HG03196 (cell line): ENCODE measurements at regions not wholly inside any gene's neighbourhood (a gene's known extent, or its start where the extent isn't known, plus 50 kb on each side); places are given as distances from the start of the nearest gene placed in this dataset.

Source experiments
- ATAC-seq: cut with Tn5 transposase; IDR thresholded peaks from one replicate; pipeline ENCODE4 v1.9.1; 2021; ENCODE audit not compliant: unreplicated experiment

DNA sequence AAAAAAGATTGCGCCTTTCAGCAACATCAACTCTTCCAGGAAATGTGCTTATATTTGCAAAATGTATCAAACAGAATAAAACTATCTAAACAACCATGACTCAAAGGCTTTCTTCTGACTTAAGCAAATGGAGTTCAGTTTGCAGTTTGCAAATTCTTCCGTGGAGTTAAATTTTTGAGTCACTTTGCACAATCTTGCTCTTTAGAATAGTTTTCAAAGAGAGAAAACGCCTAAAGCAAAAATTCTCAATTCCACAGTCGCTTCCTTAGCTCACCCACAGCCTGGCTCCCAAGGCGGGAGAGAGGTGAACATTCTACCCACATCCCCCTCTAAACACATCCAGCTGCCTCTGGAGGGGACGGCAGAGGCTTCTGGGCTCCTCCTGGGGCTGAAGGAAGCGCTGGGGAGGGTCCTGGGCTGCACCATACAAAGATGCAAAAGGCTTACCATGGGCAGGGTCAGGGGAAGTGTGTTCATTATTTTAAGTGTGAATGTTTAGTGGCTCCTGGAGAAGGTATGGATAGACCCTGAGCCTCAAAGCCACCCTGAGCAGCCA lies 1487.3 kb downstream of the TBC1D22A start:
- no peak for ATAC-seq

GRCh38 chr22:48248901-48249455 lies 1486.5 kb downstream of the TBC1D22A start:
- no peak for ATAC-seq

- no peak for ATAC-seq
Measured at GRCh38 chr22:48247829-48248228, 1485.4 kb downstream of the TBC1D22A start.

DNA sequence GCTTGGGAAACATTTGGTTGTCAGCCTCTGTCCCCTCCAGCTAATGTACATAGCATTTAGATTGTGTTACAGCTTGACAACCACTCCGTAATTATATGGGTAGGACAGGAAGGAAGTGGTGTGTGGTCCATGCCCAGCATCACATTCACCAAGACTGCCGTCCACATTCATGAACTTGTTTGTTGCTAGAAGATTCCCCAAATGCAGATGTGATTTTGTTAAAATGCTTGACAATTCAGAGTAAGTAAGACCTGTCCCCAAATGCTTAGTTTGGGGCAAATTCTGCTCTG lies 1482.7 kb downstream of the TBC1D22A start:
- no peak for ATAC-seq

DNA sequence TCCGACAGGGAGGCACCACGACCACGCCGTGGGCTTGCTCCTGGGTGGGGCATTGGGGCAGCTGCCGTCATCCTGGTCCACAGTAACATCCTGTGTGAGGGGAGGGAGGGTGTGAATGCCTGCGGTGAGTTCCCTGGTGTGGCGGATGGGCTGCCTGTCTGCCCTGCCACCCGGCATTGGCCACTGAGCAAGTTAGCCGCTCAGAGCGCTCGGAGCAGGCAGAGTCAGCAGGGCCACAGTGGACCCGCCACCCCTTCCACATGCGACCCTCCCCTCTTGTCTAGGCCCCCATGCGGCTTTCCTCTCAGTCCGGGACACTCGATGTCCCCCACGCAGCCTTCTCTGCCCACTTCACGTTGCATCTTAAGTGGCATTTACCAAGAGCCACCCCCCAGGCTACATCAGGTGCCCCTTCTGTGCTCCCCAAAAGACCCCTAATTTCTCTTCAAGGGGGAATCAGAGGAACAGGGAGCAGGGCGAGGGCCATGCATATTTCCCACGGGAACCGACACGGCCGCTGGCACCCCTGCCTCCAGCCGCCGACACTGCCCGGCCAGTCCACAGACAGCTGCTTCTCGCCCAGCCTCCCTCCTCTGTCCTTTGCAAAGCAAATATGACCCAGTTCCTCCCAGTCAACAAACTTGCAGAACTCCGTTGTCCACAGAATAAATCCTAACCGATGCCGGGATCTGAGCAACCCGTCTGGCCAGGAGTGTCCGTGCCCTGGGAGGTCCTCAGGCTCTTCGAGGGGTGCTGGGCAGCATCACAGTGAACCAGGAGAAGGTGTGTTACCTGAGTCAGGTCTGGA lies 1482.1 kb downstream of the TBC1D22A start:
- ATAC-seq = no peak

GRCh38 chr22:48242461-48242864 lies 1480.0 kb downstream of the TBC1D22A start:
- no peak for ATAC-seq

DNA sequence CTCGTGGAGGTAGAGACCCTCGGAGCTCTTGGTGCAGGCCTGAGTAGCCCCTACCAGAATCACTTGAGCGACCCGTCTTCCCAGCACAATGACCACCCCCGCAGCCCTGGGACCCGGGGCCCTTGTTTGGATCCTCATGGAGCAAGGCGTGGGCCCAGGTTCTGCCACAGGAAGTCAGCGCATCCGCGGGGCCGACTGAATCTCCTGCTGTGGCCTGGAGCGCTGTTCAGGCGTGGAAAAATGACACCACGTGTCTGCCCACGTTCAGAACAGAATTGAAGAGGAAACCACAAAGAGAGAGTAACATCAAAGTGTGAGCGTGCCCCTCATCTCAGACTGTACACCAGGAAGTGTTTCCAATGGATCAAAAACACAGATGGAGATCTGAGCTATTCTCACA lies 1479.2 kb downstream of the TBC1D22A start:
- ATAC-seq = no peak

DNA sequence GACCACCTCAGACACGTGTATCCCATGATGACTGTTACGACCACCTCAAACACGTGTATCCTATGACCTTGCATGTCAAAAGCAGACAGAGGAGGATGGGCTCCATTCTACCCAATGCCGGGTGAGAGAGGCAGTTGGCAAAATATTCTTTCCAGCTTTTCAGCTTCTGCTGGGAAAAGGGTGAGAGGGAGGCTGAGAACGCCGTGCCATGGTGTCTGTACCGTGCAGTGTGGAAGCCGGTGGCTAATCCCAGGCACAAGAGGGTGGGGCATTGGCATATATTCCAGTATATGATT lies 1478.4 kb downstream of the TBC1D22A start:
- ATAC-seq = no peak

GRCh38 chr22:48240148-48240934 lies 1477.9 kb downstream of the TBC1D22A start:
- ATAC-seq = no peak

- no peak for ATAC-seq
Measured at GRCh38 chr22:48239461-48240147, 1477.2 kb downstream of the TBC1D22A start.

DNA sequence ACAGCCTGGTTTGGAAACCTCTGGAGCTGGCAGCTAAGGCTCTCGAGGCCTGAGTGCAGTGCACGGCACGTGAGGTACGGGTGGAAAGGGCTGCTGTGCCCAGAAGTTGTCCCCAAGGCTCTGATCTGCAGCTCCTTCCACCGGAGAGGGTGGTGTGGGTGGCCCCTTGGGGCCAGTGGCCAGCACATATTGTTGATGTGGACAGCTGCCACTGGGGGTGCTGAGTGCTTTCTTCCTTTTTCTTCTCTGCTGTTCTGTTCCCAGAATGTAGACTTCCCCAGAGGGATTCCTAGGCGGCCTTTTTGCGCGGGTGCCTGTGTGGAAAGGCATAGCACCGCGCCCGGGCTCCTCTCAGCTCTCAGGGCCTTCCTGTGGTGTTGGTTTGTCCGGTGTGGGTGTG lies 1476.5 kb downstream of the TBC1D22A start:
- ATAC-seq = no peak

DNA sequence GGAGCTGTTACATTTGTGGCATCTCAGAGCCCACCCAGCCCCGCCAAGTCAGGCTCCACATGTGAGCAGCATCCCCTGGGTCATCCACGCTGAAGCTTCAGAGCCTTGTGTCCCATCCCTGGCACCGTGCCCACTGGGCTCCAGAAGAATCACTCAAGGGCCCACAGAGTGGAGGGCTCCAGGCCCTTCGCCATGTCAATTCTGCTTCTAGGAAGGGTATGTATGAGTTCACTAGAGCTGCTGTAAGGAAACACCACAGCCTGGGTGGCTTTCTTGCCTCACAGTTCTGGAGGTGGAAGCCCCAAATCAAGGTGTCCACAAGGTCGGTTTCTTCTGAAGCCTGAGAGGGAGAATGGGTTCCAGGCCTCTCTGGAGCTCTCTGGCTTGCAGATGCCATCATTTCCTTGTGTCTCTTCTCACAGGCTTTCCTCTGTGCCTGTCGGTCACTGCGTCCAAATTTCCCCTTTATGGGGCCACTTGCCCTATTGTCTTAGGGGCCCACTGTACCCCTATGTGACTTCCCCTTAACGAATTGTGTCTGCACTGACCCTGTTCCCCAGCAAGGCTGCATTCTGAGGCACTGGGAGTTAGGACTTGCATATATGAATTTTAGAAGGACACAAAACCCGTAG lies 1476.0 kb downstream of the TBC1D22A start:
- no peak for ATAC-seq

GRCh38 chr22:48237466-48238283 lies 1475.2 kb downstream of the TBC1D22A start:
- no peak for ATAC-seq

DNA sequence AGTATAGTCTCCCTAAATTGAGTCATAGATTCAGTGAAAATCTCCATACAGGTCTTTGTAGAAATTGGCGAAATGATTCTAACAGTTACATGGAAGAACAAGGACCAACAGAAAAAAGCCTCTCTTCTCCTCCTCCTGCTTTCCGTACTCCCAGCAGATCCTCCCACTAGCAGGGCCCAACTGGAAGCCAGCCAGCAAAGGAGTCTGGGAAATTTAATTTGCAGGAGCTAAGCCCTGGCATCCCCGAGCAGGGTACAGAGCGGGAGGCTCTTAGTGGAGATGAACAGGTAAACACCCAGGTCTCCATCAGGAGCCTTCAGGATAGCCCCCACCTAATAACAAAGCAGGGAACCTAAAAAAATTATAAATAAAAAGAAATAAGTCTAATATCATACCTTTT lies 1473.8 kb downstream of the TBC1D22A start:
- ATAC-seq = no peak

DNA sequence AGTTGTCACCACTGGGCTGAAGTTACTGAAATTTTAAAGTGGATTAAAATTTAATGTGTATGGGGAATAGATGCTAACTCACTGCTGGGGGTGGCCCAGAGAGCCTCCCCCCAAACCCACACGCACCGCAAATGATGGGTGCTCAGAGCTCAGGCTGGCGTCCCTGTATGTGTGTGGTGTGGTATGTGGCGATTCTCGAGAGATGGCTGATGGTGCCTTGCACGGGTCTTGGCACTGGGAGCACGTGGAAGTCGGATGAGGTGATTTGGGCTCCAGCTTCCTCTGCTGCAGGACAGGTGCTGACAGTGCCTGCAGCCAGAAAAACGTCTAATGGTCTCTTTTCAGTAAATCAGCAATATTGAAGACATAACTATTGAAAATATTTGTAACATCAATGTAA lies 1473.3 kb downstream of the TBC1D22A start:
- no peak for ATAC-seq

DNA sequence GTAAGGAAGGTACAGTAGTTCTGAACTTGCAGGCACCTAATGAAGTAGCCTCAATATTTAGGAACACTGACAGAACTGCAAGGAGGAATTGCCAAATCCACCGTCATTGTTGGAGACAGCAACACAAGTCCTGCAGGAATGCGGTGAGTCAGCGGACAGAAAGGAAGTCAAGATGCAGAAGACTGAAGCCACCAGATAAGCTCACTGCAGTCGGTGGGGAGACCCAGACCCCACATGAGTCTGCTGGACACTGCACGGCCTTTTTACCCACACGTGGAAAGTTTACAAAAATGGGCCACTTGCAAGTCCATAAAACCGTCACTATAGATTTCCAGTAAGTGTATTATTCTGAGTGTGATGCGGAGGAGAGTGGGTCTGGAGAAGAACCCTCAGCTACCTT lies 1471.6 kb downstream of the TBC1D22A start:
- no peak for ATAC-seq

- ATAC-seq = no peak
Measured at GRCh38 chr22:48233586-48233985, 1471.1 kb downstream of the TBC1D22A start.

DNA sequence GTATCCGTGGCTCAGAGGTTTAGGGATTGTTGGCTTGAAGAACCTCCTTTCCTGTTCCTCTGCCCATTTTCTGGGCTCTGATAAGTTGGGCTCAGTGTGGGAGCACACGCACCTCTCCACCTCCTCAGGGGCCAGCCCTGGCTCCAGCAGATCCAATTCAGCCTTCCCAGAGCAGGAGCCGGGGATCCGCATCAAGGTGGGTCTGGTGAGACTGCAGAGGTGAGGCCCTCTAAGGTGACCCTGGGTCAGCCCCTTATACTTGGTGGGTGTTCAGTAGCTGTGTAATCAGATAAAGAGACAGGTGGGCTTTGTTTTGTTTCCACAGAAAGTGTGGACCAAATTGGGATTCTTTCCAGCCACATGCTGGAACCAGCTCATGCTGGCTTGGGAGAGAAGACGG lies 1466.0 kb downstream of the TBC1D22A start:
- ATAC-seq = no peak

DNA sequence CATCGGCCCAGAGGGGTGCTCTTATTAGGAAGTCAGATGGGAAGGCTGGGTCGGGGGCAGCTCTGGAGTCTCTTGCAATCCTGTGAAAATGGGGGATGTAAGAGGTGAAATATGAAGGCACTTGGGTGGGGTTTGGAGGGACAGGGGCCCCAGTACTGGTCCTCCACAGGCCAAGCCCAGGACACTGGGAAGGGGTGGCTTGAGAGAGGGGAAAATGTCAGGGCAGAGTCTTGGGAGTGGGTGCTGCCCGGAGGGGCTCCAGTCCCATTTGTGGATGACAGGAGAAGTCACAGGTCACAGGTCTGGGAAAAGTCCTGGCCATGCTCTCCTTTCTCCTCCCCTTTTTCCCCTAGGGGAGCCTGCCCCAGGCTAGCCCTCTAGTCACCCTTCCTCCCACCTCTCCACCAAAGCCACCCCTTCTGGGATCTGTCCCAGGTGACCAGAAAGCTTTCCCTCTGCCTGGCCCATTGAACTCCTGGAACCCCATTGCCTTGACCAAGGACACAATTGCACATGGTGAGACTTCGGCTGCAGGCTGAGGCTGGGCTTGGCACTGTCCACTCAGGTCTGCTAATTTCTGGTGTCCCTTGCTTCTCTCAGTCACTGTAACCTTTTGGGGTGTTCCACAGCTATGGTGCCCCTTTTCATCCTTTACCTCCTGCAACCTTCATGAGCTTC lies 1465.0 kb downstream of the TBC1D22A start:
- ATAC-seq = no peak
